PC-9 (cell line): ENCODE measurements at regions not wholly inside any gene's neighbourhood (a gene's known extent, or its start where the extent isn't known, plus 50 kb on each side); places are given as distances from the start of the nearest gene placed in this dataset.

Experiments used
- EZH2 ChIP-seq: fragments of 200-600 bp; sonication (generic); IDR thresholded peaks from 2 replicates; pipeline ENCODE4 v1.8.0; 2017; ENCODE audit warnings: antibody characterized with exemption, low read depth
- TF ChIP-seq, protein P1 (sequence below): fragments of 200-600 bp; sonication (generic); conservative IDR thresholded peaks from 2 replicates; pipeline ENCODE4 v1.6.1; 2017; ENCODE audit warnings: mixed run types, antibody characterized with exemption, mild to moderate bottlenecking, moderate library complexity

DNA sequence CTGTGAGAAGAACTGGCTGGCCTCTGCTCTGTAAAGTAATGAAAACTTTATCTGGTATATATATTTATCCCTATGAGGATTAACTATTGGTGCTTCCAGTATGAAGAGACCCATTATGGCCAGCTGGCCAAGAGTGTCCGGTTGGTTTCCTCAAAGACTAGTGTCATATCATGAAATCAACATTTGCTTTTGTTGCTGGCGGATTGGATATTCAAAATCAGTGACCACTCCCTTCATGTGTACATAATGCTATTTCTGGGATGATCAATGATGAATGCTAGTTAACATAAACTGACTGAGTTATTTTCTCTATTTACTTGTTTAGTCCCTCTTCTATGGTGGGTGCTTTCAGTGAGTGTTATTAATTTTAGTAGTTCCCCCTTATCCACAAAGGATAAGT lies 60.8 kb upstream of the NUDT12 start:
- TF ChIP-seq, protein P1, sequence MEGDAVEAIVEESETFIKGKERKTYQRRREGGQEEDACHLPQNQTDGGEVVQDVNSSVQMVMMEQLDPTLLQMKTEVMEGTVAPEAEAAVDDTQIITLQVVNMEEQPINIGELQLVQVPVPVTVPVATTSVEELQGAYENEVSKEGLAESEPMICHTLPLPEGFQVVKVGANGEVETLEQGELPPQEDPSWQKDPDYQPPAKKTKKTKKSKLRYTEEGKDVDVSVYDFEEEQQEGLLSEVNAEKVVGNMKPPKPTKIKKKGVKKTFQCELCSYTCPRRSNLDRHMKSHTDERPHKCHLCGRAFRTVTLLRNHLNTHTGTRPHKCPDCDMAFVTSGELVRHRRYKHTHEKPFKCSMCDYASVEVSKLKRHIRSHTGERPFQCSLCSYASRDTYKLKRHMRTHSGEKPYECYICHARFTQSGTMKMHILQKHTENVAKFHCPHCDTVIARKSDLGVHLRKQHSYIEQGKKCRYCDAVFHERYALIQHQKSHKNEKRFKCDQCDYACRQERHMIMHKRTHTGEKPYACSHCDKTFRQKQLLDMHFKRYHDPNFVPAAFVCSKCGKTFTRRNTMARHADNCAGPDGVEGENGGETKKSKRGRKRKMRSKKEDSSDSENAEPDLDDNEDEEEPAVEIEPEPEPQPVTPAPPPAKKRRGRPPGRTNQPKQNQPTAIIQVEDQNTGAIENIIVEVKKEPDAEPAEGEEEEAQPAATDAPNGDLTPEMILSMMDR, result no peak
- no peak for TF ChIP-seq EZH2
